ENCODE measurements at regions not wholly inside any gene's neighbourhood (a gene's known extent, or its start where the extent isn't known, plus 50 kb on each side); places are given as distances from the start of the nearest gene placed in this dataset.

DNA sequence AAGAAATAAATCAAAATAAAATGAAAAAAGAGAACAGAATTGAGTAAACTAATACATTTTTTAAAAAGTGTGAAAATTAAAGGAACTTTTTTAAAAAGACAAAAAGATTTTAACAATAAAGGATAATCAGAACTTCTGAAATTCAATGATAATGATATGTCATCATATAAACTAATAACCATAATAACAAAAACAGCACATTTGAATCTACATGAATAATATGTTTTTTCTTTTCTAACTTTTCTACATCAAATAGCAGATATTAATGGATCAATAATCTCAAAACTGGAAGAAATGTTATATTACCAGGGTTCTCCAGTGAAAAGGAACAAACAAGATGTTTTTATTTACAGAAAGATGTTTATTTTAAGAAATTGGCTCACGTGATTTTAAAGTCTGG lies 903.3 kb upstream of the MIR17HG start:
- in situ Hi-C loops (cut with MboI; ENCODE audit: low pct_ligation_motif_present in 1 of 4, low pct_unique_long_range_greater_than_20kb in 1 of 4, low sequenced_read_pairs in 3 of 4), result no loop called here
- no peak overlapping the region for H3K4me3 ChIP-seq

GRCh38 chr13:90445179-90445578 lies 902.3 kb upstream of the MIR17HG start:
- no peak for DNase-seq
- Histone ChIP-seq H3K4me1 (no peaks in the 10 kb centered on the region), H3K9me3 (no peaks in the 10 kb centered on the region), H3K36me3 (no peaks in the 10 kb centered on the region), H3K27me3 (no peaks in the 10 kb centered on the region), H3K4me3 (no peak overlapping the region), H3K27ac (no peak overlapping the region)
- in situ Hi-C loops (cut with MboI; ENCODE audit: low pct_ligation_motif_present in 1 of 4, low pct_unique_long_range_greater_than_20kb in 1 of 4, low sequenced_read_pairs in 3 of 4), result no loop called here
- TF ChIP-seq CTCF (IDR thresholded peaks at IDR 0.05) (no peak), EP300 (IDR thresholded peaks at IDR 0.05; ENCODE audit: low read depth) (no peak), POLR2AphosphoS5 (IDR thresholded peaks at IDR 0.05) (no peak), POLR2A (IDR thresholded peaks at IDR 0.05) (no peak)
- WGBS, 2 donors (ENCODE audit: low coverage in 1 of 2), result 43 to 48% methylated on average over 2 of the region's 2 CpGs
- intact Hi-C loops (cut with DNase I; ENCODE audit: low total_unique reads), result no loop called here

More for the DNA sequence above, 903.3 kb upstream of the MIR17HG start:
- no peaks in the 10 kb centered on the region for H3K27me3 ChIP-seq
- no peaks in the 10 kb centered on the region for H3K9me3 ChIP-seq
- TF ChIP-seq POLR2AphosphoS5 (IDR thresholded peaks at IDR 0.05), result no peak
- TF ChIP-seq POLR2A (IDR thresholded peaks at IDR 0.05), result no peak
- TF ChIP-seq EP300 (IDR thresholded peaks at IDR 0.05; ENCODE audit: low read depth), result no peak
- TF ChIP-seq CTCF (IDR thresholded peaks at IDR 0.05), result no peak
- H3K4me1 ChIP-seq, result no peaks in the 10 kb centered on the region
- WGBS, 2 donors (ENCODE audit: low coverage in 1 of 2), result 67 to 72% methylated on average over 1 of the region's 1 CpG
- intact Hi-C loops (cut with DNase I; ENCODE audit: low total_unique reads), result no loop called here
- no peak for DNase-seq
- no peaks in the 10 kb centered on the region for H3K36me3 ChIP-seq
- H3K27ac ChIP-seq, result no peak overlapping the region

DNA sequence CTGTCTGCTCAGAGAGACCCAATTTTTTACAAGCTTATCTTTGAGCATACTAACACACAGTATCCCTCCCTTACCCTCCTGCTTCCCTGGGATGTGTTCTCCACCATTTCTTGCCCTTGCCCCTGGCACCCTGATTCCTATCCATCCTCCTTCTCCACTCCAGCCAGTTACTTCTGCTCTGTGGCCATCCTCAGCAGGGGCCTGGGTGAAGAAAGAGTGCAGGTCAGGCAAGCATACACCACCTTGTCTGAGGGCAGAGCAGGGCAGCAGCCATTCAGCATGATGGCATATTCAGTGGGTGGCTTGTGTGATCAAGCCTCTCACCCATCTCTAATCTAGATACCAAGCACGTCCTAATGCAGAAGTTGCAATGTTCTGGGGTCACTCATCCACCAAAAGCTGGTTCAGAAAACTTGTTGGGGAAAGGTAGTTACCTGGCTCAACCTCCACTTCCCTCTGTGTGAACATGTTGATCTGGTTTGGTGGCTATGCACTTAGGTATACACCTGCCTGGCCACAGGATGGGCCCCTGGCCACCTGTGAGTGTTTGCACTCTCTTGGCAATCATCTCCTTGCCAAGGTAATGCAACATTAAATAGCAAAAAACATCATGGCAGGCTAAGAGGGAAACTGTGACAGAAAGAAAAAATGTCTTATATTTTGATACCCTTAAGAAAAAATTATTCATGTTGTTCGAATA lies 900.3 kb upstream of the MIR17HG start:
- H3K27ac ChIP-seq, result no peak overlapping the region
- WGBS, 2 donors (ENCODE audit: low coverage in 1 of 2), result 83 to 100% methylated on average over 1 to 2 of the region's 2 CpGs
- no peak overlapping the region for H3K4me3 ChIP-seq
- DNase-seq, result no peak
- H3K36me3 ChIP-seq, result no peaks in the 10 kb centered on the region
- intact Hi-C loops (cut with DNase I; ENCODE audit: low total_unique reads) (no loop called here), in situ Hi-C loops (cut with MboI; ENCODE audit: low pct_ligation_motif_present in 1 of 4, low pct_unique_long_range_greater_than_20kb in 1 of 4, low sequenced_read_pairs in 3 of 4) (no loop called here)
- no peaks in the 10 kb centered on the region for H3K4me1 ChIP-seq
- no peaks in the 10 kb centered on the region for H3K27me3 ChIP-seq
- TF ChIP-seq EP300 (IDR thresholded peaks at IDR 0.05; ENCODE audit: low read depth) (no peak), POLR2A (IDR thresholded peaks at IDR 0.05) (no peak), POLR2AphosphoS5 (IDR thresholded peaks at IDR 0.05) (no peak), CTCF (IDR thresholded peaks at IDR 0.05) (no peak)
- no peaks in the 10 kb centered on the region for H3K9me3 ChIP-seq

GRCh38 chr13:90447734-90448101 lies 899.8 kb upstream of the MIR17HG start:
- in situ Hi-C loops (cut with MboI; ENCODE audit: low pct_ligation_motif_present in 1 of 4, low pct_unique_long_range_greater_than_20kb in 1 of 4, low sequenced_read_pairs in 3 of 4) (no loop called here), intact Hi-C loops (cut with DNase I; ENCODE audit: low total_unique reads) (no loop called here)
- H3K27me3 ChIP-seq, result no peaks in the 10 kb centered on the region
- TF ChIP-seq EP300 (IDR thresholded peaks at IDR 0.05; ENCODE audit: low read depth) (no peak), CTCF (IDR thresholded peaks at IDR 0.05) (no peak), POLR2A (IDR thresholded peaks at IDR 0.05) (no peak), POLR2AphosphoS5 (IDR thresholded peaks at IDR 0.05) (no peak)
- no peaks in the 10 kb centered on the region for H3K9me3 ChIP-seq
- DNase-seq, result no peak
- H3K36me3 ChIP-seq, result no peaks in the 10 kb centered on the region
- H3K4me1 ChIP-seq, result no peaks in the 10 kb centered on the region
- no peak overlapping the region for H3K4me3 ChIP-seq
- H3K27ac ChIP-seq, result no peak overlapping the region
